Large intestine (tissue), 3 donors: ENCODE measurements at regions not wholly inside any gene's neighbourhood (a gene's known extent, or its start where the extent isn't known, plus 50 kb on each side); places are given as distances from the start of the nearest gene placed in this dataset.

Source experiments
- DNase-seq, 2 donors: peaks; one replicate each; pipeline versions ENCODE4 v3.0.0 to v3.0.0-alpha.2; 2013
- H3K27ac ChIP-seq: one replicate; pipeline ENCODE4 v1.5.1; 2013; ENCODE audit warnings: low read length
- H3K27me3 ChIP-seq: 2 replicates; pipeline ENCODE4 v1.6.1; 2013; ENCODE audit warnings: low read length; ENCODE audit not compliant: control insufficient read depth, insufficient read depth
- H3K36me3 ChIP-seq: 2 replicates; pipeline ENCODE4 v1.6.1; 2013; ENCODE audit warnings: low read length; ENCODE audit not compliant: control insufficient read depth, insufficient read depth
- H3K4me1 ChIP-seq: one replicate; pipeline ENCODE4 v1.6.1; 2013; ENCODE audit warnings: low read length; ENCODE audit not compliant: control insufficient read depth, insufficient read depth
- H3K4me3 ChIP-seq: one replicate; pipeline ENCODE4 v1.5.1; 2013; ENCODE audit warnings: low read length
- H3K9me3 ChIP-seq: one replicate; pipeline ENCODE4 v1.6.1; 2013; ENCODE audit warnings: mild to moderate bottlenecking, low read depth, low read length, moderate library complexity; ENCODE audit not compliant: control insufficient read depth
- WGBS: methylation state at CpG from one replicate; pipeline ENCODE4 v1.1.5; 2013; ENCODE audit warnings: low lambda C conversion rate; ENCODE audit not compliant: insufficient coverage; 5-methylcytosine and 5-hydroxymethylcytosine counted together

- Histone ChIP-seq H3K27ac (no peak overlapping the region), H3K9me3 (peaks cover 4% of the 10 kb centered on the region), H3K36me3 (no peaks in the 10 kb centered on the region), H3K4me3 (no peak overlapping the region), H3K4me1 (peaks cover 10% of the 10 kb centered on the region), H3K27me3 (no peaks in the 10 kb centered on the region)
- DNase-seq: no peak
- WGBS: 100% methylated on average over 1 of the region's 18 CpGs
Measured at GRCh38 chr12:127063339-127064072, 1203.5 kb upstream of the TMEM132C start.

GRCh38 chr12:127064207-127064606, 1202.8 kb upstream of the TMEM132C start:
- WGBS: 100% methylated on average over 1 of the region's 5 CpGs
- H3K27me3 ChIP-seq: no peaks in the 10 kb centered on the region
- DNase-seq: no peak

GRCh38 chr12:127065595-127065994, 1201.4 kb upstream of the TMEM132C start:
- Histone ChIP-seq H3K4me3 (no peak overlapping the region), H3K9me3 (peaks cover 1% of the 10 kb centered on the region), H3K27me3 (no peaks in the 10 kb centered on the region), H3K4me1 (peaks cover 5% of the 10 kb centered on the region), H3K27ac (no peak overlapping the region), H3K36me3 (no peaks in the 10 kb centered on the region)
- WGBS: 60% methylated on average over 1 of the region's 1 CpG
- DNase-seq: no peak

More at GRCh38 chr12:127064207-127064606, 1202.8 kb upstream of the TMEM132C start:
- H3K4me1 ChIP-seq: peaks cover 10% of the 10 kb centered on the region
- no peaks in the 10 kb centered on the region for H3K36me3 ChIP-seq
- H3K4me3 ChIP-seq: no peak overlapping the region
- no peak overlapping the region for H3K27ac ChIP-seq
- H3K9me3 ChIP-seq: peaks cover 4% of the 10 kb centered on the region

DNA sequence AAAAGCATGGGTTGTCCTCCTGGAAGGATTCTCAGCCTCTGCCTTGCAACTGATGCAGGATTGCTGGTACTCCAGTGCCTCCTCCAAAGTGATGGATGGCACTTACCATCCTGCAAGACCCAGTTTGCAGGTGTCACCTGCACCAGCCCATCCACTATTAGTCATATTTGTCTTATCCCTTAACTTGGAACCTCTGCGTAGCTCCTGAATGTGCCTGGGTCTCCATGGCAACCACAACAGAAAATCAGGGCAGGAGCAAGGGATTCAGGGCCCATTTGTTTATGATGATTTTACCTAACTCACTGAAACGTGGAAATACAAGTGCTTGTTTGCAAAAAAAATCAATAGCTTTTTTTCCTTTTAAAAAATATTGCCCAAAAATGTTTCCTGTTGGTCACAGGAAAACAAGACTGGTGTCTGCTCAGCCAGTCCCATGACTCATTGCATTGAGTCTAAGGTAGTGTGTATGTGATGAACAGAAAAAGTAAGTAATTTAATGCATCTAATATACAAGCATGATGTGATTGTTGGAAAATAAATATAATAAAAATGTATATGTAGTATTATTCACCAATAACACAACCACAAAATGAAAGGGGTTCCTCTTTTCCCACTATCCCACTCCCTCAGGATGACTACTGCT, 1196.3 kb upstream of the TMEM132C start:
- H3K27me3 ChIP-seq: no peaks in the 10 kb centered on the region
- no peaks in the 10 kb centered on the region for H3K36me3 ChIP-seq
- WGBS: no CpG with 5 or more reads among the region's 2 CpGs
- H3K27ac ChIP-seq: no peak overlapping the region
- DNase-seq: no peak
- H3K4me1 ChIP-seq: no peaks in the 10 kb centered on the region
- H3K9me3 ChIP-seq: no peaks in the 10 kb centered on the region
- H3K4me3 ChIP-seq: no peak overlapping the region

GRCh38 chr12:127074161-127074560, 1192.8 kb upstream of the TMEM132C start:
- Histone ChIP-seq H3K4me1 (no peaks in the 10 kb centered on the region), H3K27me3 (no peaks in the 10 kb centered on the region), H3K9me3 (no peaks in the 10 kb centered on the region), H3K27ac (no peak overlapping the region), H3K36me3 (no peaks in the 10 kb centered on the region), H3K4me3 (no peak overlapping the region)
- no peak for DNase-seq
- WGBS: 75% methylated on average over 2 of the region's 2 CpGs

DNA sequence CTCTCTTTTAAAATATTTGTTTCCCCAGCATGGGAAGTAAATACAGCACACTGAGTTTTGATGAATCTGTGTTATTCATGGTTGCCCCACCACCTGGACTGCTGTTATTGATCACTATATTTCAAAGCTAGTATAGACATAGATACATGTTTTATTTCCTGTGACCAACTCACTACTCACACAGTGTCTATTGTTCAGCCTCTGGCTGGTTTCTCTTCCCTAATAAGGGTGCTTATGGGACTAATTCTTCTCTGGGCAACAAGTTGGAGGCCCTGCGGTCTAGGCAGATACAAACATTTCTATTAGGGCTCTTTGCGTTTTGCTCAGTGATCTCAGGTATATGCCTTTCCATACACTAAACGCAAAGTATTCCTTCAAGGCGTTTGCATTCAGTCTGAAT, 1191.0 kb upstream of the TMEM132C start:
- no CpG with 5 or more reads among the region's 4 CpGs for WGBS
- Histone ChIP-seq H3K4me1 (no peaks in the 10 kb centered on the region), H3K9me3 (no peaks in the 10 kb centered on the region), H3K27me3 (no peaks in the 10 kb centered on the region), H3K27ac (no peak overlapping the region), H3K4me3 (no peak overlapping the region), H3K36me3 (no peaks in the 10 kb centered on the region)
- no peak for DNase-seq

GRCh38 chr12:127077262-127078045, 1189.5 kb upstream of the TMEM132C start:
- no peaks in the 10 kb centered on the region for H3K4me1 ChIP-seq
- no peak for DNase-seq
- H3K36me3 ChIP-seq: no peaks in the 10 kb centered on the region
- no peak overlapping the region for H3K27ac ChIP-seq
- 80% methylated on average over 3 of the region's 5 CpGs for WGBS
- H3K4me3 ChIP-seq: no peak overlapping the region
- H3K27me3 ChIP-seq: no peaks in the 10 kb centered on the region
- H3K9me3 ChIP-seq: no peaks in the 10 kb centered on the region

GRCh38 chr12:127078577-127079350, 1188.2 kb upstream of the TMEM132C start:
- no peak overlapping the region for H3K27ac ChIP-seq
- H3K27me3 ChIP-seq: no peaks in the 10 kb centered on the region
- no peaks in the 10 kb centered on the region for H3K4me1 ChIP-seq
- H3K36me3 ChIP-seq: no peaks in the 10 kb centered on the region
- WGBS: no CpG with 5 or more reads among the region's 5 CpGs
- DNase-seq: no peak
- H3K9me3 ChIP-seq: no peaks in the 10 kb centered on the region
- H3K4me3 ChIP-seq: no peak overlapping the region

DNA sequence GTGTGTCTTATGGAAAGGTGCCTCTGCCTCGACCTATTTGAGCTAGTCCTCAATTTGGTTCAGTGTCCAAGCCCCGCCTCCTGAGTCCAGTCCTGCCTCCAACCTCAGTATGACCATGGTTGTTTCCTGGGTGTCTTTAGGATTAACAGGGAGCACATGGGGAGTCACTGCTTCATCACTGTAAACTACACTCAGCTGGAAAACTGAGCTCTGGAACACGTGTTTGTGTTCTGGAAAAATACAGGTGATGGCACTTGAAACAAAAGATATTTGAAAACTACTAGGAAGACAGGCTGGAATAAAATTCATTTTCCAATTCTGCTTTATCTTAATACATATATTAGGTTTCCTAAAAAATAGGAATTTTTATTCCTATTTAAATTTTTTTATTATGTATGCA, 1187.3 kb upstream of the TMEM132C start:
- Histone ChIP-seq H3K9me3 (no peaks in the 10 kb centered on the region), H3K27ac (no peak overlapping the region), H3K36me3 (no peaks in the 10 kb centered on the region), H3K4me1 (no peaks in the 10 kb centered on the region), H3K27me3 (no peaks in the 10 kb centered on the region), H3K4me3 (no peak overlapping the region)
- no peak for DNase-seq
- 88% methylated on average over 1 of the region's 3 CpGs for WGBS

DNA sequence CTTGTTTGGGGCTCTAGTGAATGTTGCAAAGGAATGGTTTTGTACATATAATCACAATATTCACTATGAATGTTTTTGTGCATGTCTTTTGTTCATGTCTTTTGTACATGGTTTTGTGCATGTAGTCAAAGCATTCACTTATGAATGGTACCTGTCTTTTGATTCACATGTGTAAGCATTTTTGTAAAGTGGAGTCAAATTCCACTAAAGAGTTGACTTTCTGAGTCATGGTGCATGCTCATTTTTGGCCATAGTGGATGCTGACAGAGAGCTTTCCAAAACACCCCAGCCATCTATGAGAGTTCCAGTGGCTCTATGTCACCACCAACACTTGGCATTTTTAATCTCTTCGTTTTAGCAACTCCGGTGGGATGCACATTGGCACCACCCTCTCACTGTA, 1185.9 kb upstream of the TMEM132C start:
- no peak overlapping the region for H3K27ac ChIP-seq
- H3K4me3 ChIP-seq: no peak overlapping the region
- no peaks in the 10 kb centered on the region for H3K27me3 ChIP-seq
- no peak for DNase-seq
- no CpG with 5 or more reads among the region's 2 CpGs for WGBS
- no peaks in the 10 kb centered on the region for H3K4me1 ChIP-seq
- no peaks in the 10 kb centered on the region for H3K36me3 ChIP-seq
- no peaks in the 10 kb centered on the region for H3K9me3 ChIP-seq
